ENCODE measurements at regions not wholly inside any gene's neighbourhood (a gene's known extent, or its start where the extent isn't known, plus 50 kb on each side); places are given as distances from the start of the nearest gene placed in this dataset.
"Not testable (repeated sequence)": the region's sequence is repeated elsewhere in the genome, so short reads cannot be mapped to it uniquely, and the experiment has no call there.

DNA sequence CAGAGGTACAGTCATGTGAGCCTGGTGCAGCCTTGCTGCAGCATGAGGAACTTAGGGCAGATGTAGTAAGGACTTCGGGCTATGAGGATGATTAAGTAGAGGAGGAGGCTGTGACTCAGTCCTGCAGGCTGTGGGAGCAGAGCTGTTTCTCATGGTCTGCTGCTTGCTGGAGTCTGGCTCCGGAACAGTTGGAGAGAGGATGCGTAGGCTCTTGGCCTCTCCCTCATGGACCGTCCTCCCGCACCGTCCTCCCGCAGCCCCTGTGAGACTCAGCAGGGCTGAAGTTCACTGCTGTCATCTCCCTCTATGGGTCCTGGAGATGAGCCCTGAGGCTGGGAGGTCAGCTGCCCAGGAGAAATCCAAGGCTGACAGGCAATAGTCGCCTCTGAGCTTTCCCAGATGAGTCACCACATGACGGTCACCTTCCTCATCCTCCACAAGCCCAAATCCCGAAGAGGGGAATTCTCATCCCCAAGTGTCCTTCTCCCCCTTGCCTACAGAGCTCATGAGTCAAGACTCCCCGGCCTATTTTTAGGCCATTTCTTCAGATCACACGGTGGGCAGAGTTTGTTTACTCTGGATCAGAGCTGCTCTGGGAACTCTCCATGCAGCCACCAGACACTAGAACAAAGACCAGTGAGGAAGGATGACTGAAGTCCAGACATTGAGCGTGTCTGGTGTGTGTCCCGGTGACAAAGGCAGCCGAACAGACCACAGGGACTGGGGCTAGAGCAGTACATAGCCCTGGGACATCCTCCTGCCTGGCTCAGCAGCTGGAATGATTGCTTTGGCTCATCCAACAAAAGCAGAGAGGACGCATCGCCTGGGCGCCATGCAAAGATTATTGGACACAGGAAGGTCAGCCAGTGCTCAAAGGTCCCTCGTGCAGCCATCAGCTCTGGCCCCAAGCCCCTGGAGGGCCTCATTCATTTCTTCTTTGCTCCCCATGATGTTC is 134.5 kb downstream of the NPIPB11 start:
- DNase-seq, result not testable (repeated sequence)

DNA sequence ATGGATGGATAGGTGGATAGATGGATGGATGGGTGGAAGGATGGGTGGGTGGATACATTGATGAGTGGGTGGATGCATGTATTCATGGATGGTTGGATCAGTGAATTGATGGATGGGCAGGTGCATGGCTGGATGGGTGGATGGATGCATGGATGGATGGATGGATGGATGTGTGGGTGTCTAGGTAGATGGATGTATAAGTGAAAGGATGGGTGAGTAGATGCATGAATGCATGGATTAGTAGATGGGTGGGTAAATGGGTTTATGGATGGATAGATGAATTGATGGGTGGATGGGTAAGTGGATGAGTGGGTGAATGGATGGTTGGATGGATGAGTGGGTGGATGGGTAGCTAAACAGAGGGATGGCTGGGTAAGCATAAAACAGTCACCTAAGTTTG is 135.6 kb downstream of the NPIPB11 start:
- not testable (repeated sequence) for DNase-seq

GRCh38 chr16:29270033-29270432 is 136.5 kb downstream of the NPIPB11 start:
- DNase-seq, result not testable (repeated sequence)

GRCh38 chr16:29269192-29269811 is 137.2 kb downstream of the NPIPB11 start:
- not testable (repeated sequence) for DNase-seq

DNA sequence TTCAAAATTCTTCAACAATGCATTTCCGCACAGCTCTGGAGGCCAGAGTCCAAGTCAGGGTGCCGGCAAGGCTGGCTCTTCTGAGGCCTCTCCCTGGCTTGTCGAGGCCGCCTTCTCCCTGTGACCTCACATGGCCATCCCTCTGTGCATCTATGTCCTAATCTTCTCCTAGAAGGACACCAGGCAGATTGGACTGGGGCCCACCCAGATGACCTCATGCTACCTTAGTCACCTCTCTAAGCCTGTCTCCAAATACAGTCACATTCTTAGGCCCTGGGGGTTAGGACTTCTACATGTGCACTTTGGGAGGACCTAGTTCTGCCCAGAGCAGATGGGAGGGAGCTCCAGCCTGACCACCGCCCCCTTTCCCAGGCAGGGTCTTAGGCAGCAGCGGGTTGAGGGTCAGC is 137.7 kb downstream of the NPIPB11 start:
- not testable (repeated sequence) for DNase-seq

GRCh38 chr16:29268348-29268747 is 138.2 kb downstream of the NPIPB11 start:
- DNase-seq, result not testable (repeated sequence)

DNA sequence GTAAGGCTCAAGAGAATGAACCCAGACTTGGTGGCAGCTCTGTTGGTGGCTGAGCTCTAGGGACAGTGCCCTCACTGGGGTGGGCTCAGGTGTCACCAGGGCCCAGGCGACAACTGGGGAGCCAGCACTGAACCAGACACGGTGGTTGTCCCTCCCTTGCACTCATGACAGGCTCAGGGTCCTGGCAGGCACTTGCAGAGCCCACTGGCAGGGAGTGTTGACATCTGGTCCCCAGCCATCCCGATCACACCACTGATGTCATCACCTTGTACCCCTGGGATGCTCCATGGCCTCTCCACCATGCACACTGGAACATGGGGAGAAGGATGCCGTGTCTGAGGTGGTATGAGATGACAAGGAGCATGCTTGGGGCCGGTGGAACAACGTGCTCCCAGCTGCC is 138.6 kb downstream of the NPIPB11 start:
- DNase-seq, result not testable (repeated sequence)

GRCh38 chr16:29267055-29267619 is 139.4 kb downstream of the NPIPB11 start:
- not testable (repeated sequence) for DNase-seq

DNA sequence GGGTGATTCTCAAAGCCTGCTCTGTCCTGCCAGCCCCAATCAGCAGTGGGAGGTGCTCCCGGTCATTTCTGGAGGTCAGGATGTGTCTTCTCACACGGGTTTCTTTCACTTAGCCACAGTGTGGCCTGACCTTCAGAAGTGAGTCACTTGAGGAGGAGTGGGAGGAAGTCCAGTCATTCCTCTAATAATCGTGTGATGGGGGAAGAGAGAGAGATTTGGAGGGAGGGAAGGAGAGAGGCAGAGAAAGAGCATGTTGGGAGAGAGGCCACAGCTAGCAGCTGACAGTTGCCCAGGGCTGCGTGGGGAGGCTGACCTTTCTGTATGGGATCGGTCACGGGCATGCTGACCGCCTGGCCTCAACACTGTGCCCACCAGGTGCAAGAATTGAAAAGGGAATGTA is 139.9 kb downstream of the NPIPB11 start:
- DNase-seq, result not testable (repeated sequence)

DNA sequence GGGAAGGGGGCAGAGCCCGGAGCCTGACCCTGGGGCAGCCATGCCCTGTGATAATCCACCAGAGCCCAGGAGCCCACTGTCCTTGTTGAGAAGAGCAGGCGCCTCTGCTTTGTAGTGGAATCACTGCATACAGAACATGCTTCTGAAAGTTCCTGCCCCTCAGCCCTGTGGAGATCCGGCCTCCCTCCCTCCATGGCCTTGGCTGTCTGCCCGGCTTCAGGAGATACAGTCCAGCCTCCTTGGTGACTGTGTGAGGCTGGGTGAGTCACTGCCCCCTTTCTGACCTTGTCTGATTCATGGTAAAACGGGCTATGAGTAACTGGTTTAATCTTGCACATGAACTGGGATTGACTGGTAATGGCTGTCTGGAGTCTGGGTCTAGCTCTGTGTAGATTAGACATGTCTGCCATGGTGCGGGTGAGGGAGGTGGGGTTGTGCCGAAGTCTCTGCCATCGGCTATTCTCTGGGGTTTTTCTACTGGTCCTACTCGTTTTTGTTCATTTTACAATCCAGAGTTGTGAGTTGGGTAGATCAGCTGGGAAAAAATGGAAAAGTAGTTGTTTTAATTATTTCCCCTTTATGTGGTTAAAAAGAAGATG is 141.2 kb downstream of the NPIPB11 start:
- DNase-seq, result peak; percentile 82

GRCh38 chr16:29264080-29264837 is 142.3 kb downstream of the NPIPB11 start:
- DNase-seq, result not testable (repeated sequence)

DNA sequence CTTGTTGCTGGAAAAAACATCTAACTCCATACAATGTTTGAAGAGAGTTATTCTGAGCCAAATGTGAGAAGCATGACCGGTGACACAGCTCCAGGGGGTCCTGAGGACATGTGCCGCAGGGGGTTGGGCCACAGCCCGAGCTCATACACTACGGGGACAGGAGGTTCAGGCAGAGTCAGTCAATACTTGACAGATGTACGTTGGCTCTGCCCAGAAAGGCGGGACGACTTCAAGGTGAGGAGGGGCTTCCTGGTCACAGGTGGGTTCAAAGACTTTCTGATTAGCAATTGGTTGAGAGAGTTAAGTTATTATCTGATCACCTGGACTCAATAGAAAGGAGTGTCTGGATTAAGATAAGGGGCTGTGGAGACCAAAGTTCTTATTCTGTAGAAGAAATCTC is 143.8 kb downstream of the NPIPB11 start:
- not testable (repeated sequence) for DNase-seq

- not testable (repeated sequence) for DNase-seq
Measured at GRCh38 chr16:29261427-29262248, 144.9 kb downstream of the NPIPB11 start.

GRCh38 chr16:29260683-29261426 is 145.7 kb downstream of the NPIPB11 start:
- not testable (repeated sequence) for DNase-seq

DNA sequence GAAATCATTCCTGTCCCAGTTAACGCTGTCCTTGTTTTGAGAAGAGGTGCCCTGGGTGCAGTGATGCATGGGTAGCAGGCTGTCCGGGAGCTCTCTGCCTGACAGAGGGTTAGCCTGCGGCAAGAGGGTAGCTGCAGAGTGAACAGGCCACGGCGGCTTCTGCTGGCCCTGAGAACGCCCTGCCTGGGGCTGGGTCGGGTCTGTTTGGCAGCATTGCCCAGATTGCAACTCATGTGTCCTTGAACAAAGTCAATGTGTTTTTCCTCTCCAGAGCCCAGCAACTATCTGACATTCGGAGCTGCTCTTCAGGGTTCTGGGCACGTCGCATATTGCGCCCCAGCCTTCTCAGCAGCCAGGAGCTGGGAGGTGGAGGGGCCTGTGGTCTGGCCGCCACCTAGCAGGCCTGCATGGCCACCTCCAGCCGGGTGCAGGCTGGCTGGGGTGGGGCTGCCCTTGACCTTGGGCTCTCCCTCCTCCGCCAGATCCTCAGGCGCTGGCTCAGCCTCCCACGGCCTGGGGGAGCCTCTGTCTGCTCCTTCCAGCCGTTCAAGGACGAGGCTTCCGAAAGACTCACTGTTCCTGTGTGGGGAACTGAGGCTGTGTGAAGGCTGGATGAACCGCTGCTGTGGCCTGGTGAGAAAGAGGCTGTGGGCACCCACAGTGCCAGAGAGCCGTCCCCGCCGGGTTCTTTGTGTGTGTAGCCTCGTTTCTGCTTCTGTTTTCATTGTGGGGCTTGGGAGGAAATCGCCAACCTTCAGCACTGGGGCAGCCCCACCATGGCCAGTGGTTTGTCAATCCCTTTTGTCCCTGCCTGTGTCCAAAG is 146.7 kb downstream of the NPIPB11 start:
- not testable (repeated sequence) for DNase-seq

GRCh38 chr16:29258946-29259634 is 147.4 kb downstream of the NPIPB11 start:
- DNase-seq, result not testable (repeated sequence)

DNA sequence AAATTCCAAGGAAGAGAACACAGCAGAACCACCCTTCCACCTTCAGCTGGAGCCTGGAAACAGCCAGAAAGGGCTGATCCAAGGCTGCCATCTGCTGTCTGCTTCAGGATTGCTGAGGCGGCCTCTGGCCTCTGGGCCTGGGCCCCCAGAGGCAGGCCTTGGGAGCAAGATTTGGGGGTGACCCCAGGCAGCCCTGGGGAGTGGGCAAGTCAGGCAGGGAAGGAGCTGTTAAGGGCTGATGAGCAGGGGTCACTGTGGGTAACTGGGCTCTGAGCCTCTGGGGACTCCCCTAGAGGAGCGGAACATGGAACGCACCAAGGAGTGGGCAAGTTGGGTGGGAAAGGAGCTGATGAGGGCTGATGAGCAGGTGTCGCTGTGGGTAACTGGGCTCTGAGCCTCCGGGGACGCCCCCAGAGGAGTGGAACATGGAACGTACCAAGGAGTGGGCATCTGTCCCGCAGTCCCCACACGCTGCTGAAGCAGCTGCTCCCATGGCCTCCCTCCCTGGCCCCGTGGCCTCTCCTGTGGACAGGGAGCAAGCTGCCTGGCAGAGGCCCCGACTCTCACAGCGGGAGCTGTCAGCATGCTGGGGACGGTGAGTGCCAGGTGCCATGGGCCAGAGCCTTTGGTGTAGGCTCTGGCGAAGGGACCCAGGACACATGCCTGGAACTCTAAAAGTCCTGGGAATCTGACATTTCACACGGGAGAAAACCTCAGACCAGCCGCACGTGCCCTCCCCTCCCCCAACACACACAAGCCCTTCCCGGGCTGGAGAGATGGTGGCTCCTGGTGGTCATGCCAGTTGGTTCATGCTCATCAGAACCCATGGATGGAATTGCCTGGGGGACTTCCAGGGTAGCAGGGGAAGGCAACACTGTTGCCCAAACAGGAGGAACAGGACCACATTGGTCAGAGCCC is 148.8 kb downstream of the NPIPB11 start:
- DNase-seq, result peak; percentile 13

GRCh38 chr16:29256501-29256981 is 150.0 kb downstream of the NPIPB11 start:
- no peak for DNase-seq

Data from DMS53 (cell line).